Calu3 (cell line): ENCODE measurements at regions not wholly inside any gene's neighbourhood (a gene's known extent, or its start where the extent isn't known, plus 50 kb on each side); places are given as distances from the start of the nearest gene placed in this dataset.

Source experiments
- BruUV-seq: library from RNA; stranded (reverse); fragments of 400-500 nt; replicated peaks from 2 replicates; lab custom pipeline; 2021; lab: Mats Ljungman, UMichigan
- CTCF ChIA-PET: fragments of 300-600 bp; sonication (Branson Sonifier 250); formaldehyde crosslinking; loops from one replicate; lab custom pipeline; 2022; ENCODE audit warnings: antibody characterized with exemption; lab: Charles Lee
- DNase-seq: peaks from one replicate; pipeline ENCODE4 v3.0.0; 2022
- H3K27ac Mint-ChIP-seq: one replicate; pipeline ENCODE4 v1.8.0; 2022; ENCODE audit warnings: mixed read lengths; ENCODE audit not compliant: unreplicated experiment
- H3K27me3 Mint-ChIP-seq: one replicate; pipeline ENCODE4 v1.8.0; 2022; ENCODE audit warnings: mixed read lengths; ENCODE audit not compliant: unreplicated experiment
- H3K36me3 Mint-ChIP-seq: one replicate; pipeline ENCODE4 v1.8.0; 2022; ENCODE audit warnings: mild to moderate bottlenecking, moderate library complexity, mixed read lengths; ENCODE audit not compliant: insufficient read depth, unreplicated experiment
- H3K4me1 Mint-ChIP-seq: one replicate; pipeline ENCODE4 v1.8.0; 2022; ENCODE audit warnings: mild to moderate bottlenecking, low read depth, mixed read lengths; ENCODE audit not compliant: unreplicated experiment
- H3K4me3 Mint-ChIP-seq: one replicate; pipeline ENCODE4 v1.8.0; 2022; ENCODE audit warnings: mild to moderate bottlenecking, low read depth, moderate library complexity, mixed read lengths; ENCODE audit not compliant: unreplicated experiment
- H3K9me3 Mint-ChIP-seq: one replicate; pipeline ENCODE4 v1.8.0; 2022; ENCODE audit warnings: low read depth, mixed read lengths; ENCODE audit not compliant: unreplicated experiment
- CTCF ChIP-seq: fragments of 200-600 bp; IDR thresholded peaks from one replicate; pipeline ENCODE4 v1.8.0; 2022; ENCODE audit warnings: antibody characterized with exemption; ENCODE audit not compliant: unreplicated experiment
- intact Hi-C: fragments of 100-400 bp; cut with micrococcal nuclease; formaldehyde crosslinking; loops from one replicate; pipeline ENCODE4 v1.10.0; 2022; ENCODE audit not compliant: unreplicated experiment

GRCh38 chr4:111919639-111920038 is 225.6 kb upstream of the FAM241A start:
- BruUV-seq: no TSS peak

GRCh38 chr4:111921714-111922113 is 223.5 kb upstream of the FAM241A start:
- DNase-seq: no peak
- Mint-ChIP-seq H3K27ac (no peak overlapping the region), H3K4me3 (no peak overlapping the region), H3K9me3 (no peaks in the 10 kb centered on the region), H3K4me1 (no peaks in the 10 kb centered on the region), H3K27me3 (no peaks in the 10 kb centered on the region), H3K36me3 (no peaks in the 10 kb centered on the region)
- BruUV-seq: no TSS peak
- CTCF ChIA-PET: no interaction called here
- no peak for TF ChIP-seq CTCF
- intact Hi-C loops: no loop called here

More at GRCh38 chr4:111919639-111920038, 225.6 kb upstream of the FAM241A start:
- Mint-ChIP-seq H3K36me3 (no peaks in the 10 kb centered on the region), H3K27me3 (no peaks in the 10 kb centered on the region), H3K4me1 (no peaks in the 10 kb centered on the region), H3K4me3 (no peak overlapping the region), H3K27ac (no peak overlapping the region), H3K9me3 (no peaks in the 10 kb centered on the region)
- no peak for TF ChIP-seq CTCF
- no peak for DNase-seq
- CTCF ChIA-PET: no interaction called here
- intact Hi-C loops: no loop called here

- DNase-seq: no peak
- H3K4me3 Mint-ChIP-seq: no peak overlapping the region
- BruUV-seq: no TSS peak
- CTCF ChIA-PET: no interaction called here
- no peak for TF ChIP-seq CTCF
- no peaks in the 10 kb centered on the region for H3K27me3 Mint-ChIP-seq
- H3K4me1 Mint-ChIP-seq: no peaks in the 10 kb centered on the region
- no peaks in the 10 kb centered on the region for H3K36me3 Mint-ChIP-seq
- no peak overlapping the region for H3K27ac Mint-ChIP-seq
- no peaks in the 10 kb centered on the region for H3K9me3 Mint-ChIP-seq
- intact Hi-C loops: no loop called here
Observed at GRCh38 chr4:111923786-111924185, 221.5 kb upstream of the FAM241A start.

GRCh38 chr4:111924696-111925095 is 220.6 kb upstream of the FAM241A start:
- Mint-ChIP-seq H3K4me1 (no peaks in the 10 kb centered on the region), H3K27ac (no peak overlapping the region), H3K9me3 (no peaks in the 10 kb centered on the region), H3K36me3 (no peaks in the 10 kb centered on the region), H3K27me3 (no peaks in the 10 kb centered on the region), H3K4me3 (no peak overlapping the region)
- CTCF ChIA-PET: no interaction called here
- intact Hi-C loops: no loop called here
- BruUV-seq: no TSS peak
- no peak for DNase-seq
- TF ChIP-seq CTCF: no peak
